CD4-positive, alpha-beta memory T cell (primary cell): ENCODE measurements at regions not wholly inside any gene's neighbourhood (a gene's known extent, or its start where the extent isn't known, plus 50 kb on each side); places are given as distances from the start of the nearest gene placed in this dataset.

Experiments
- CTCF ChIA-PET: fragments of 350-600 bp; sonication (Branson Sonifier 250); formaldehyde crosslinking; loops from one replicate; lab custom pipeline; 2021; ENCODE audit warnings: inconsistent platforms; ENCODE audit not compliant: partially characterized antibody; lab: Charles Lee
- POLR2A ChIA-PET: fragments of 350-600 bp; sonication (Branson Sonifier 250); formaldehyde crosslinking; loops from one replicate; lab custom pipeline; 2021; ENCODE audit not compliant: partially characterized antibody; lab: Charles Lee
- DNase-seq, 5 donors: peaks; one replicate each; pipeline versions ENCODE4 v3.0.0 to v3.0.0-alpha.2; 2020 to 2022; ENCODE audit warnings: mixed read lengths in 1 of 5
- H3K27ac ChIP-seq: one replicate; pipeline ENCODE4 v1.7.0; 2013; ENCODE audit warnings: low read depth, low read length
- H3K27me3 ChIP-seq: 2 replicates; pipeline ENCODE4 v1.7.0; 2013; ENCODE audit warnings: mild to moderate bottlenecking, low read length, moderate library complexity; ENCODE audit not compliant: insufficient read depth
- H3K36me3 ChIP-seq: 2 replicates; pipeline ENCODE4 v1.7.0; 2013; ENCODE audit warnings: mild to moderate bottlenecking, low read length, moderate library complexity; ENCODE audit not compliant: insufficient read depth
- H3K4me1 ChIP-seq: 2 replicates; pipeline ENCODE4 v1.7.0; 2013; ENCODE audit warnings: mild to moderate bottlenecking, low read length, moderate library complexity; ENCODE audit not compliant: insufficient read depth
- H3K4me3 ChIP-seq, 2 donors: one replicate each; pipeline ENCODE4 v1.7.0; 2013; ENCODE audit warnings: low read length in 2 of 2, mild to moderate bottlenecking in 1 of 2
- H3K9me3 ChIP-seq, 2 donors: one replicate each; pipeline ENCODE4 v1.7.0; 2013; ENCODE audit warnings: low read length in 2 of 2, control low read depth in 1 of 2; ENCODE audit not compliant: control insufficient read depth in 1 of 2
- H3K27ac Mint-ChIP-seq, 7 donors: one replicate each; pipeline ENCODE4 v1.8.0; 2020 to 2021; ENCODE audit warnings: mixed read lengths in 7 of 7, mild to moderate bottlenecking in 6 of 7, inconsistent platforms in 3 of 7, moderate library complexity in 3 of 7
- H3K27me3 Mint-ChIP-seq, 2 donors: one replicate each; pipeline ENCODE4 v1.8.0; 2020 to 2021; ENCODE audit warnings: mixed read lengths in 2 of 2
- H3K36me3 Mint-ChIP-seq, 2 donors: one replicate each; pipeline ENCODE4 v1.8.0; 2020 to 2021; ENCODE audit warnings: mixed read lengths in 2 of 2, inconsistent platforms in 1 of 2, mild to moderate bottlenecking in 1 of 2
- H3K4me1 Mint-ChIP-seq, 4 donors: one replicate each; pipeline ENCODE4 v1.8.0; 2020 to 2021; ENCODE audit warnings: mixed read lengths in 4 of 4, mild to moderate bottlenecking in 1 of 4
- H3K4me3 Mint-ChIP-seq, 8 donors: one replicate each; pipeline ENCODE4 v1.8.0; 2020 to 2021; ENCODE audit warnings: mixed read lengths in 8 of 8, mild to moderate bottlenecking in 7 of 8, moderate library complexity in 6 of 8, inconsistent platforms in 3 of 8
- H3K9me3 Mint-ChIP-seq, 8 donors: one replicate each; pipeline ENCODE4 v1.8.0; 2020 to 2021; ENCODE audit warnings: mixed read lengths in 8 of 8, mild to moderate bottlenecking in 5 of 8, inconsistent platforms in 3 of 8, moderate library complexity in 1 of 8
- intact Hi-C: fragments of 100-400 bp; cut with micrococcal nuclease; formaldehyde crosslinking; loops from one replicate; pipeline ENCODE4 v1.15.1; 2023

DNA sequence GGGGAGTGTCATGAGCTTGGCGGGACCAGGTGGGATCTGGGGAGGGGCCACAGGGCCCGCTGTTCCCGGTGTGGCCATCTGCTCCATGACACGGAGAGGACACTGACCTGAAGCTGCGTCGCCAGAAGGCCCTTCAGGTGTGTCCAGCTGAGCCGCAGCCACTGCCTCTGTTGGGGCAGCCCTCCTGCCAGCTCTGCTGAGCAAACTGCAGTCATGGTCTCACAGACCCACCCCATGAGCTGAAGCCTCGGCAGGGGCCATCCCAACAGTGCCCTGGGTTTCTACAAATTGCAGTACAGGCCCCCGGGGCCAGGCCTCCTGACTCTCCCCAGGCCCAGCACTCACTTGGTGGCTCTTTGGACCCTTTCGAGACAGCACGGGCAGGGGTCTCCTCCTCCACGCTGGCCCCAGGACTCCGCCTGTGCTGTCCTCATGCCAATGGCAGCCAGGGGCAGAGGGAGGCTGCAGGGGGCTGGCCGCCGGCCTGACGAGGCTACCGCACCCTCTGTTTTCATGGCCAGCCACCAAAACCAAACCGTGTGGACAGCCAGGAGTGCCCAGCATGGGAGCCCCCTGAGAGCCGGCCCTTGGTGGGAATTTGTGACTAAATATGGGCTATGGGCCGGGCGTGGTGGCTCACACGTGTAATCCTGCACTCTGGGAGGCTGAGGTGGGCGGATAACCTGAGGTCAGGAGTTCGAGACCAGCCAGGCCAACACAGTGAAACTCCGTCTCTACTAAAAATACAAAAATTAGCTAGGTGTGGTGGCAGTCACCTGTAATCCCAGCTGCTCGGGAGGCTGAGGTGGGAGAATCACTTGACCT is 175.2 kb upstream of the SALL3 start:
- Mint-ChIP-seq H3K36me3 (no peaks in the 10 kb centered on the region), H3K4me1 (no peaks in the 10 kb centered on the region), H3K27ac (no peak overlapping the region), H3K4me3 (no peak overlapping the region), H3K9me3 (peaks cover 0 to 2% (median 0%) of the 10 kb centered on the region in 8 donors), H3K27me3 (peaks cover 0 to 3% of the 10 kb centered on the region in 2 donors)
- ChIA-PET CTCF (no interaction called here), POLR2A (no interaction called here)
- no peak for DNase-seq
- intact Hi-C loops: no loop called here
- no peaks in the 10 kb centered on the region for H3K36me3 ChIP-seq
- H3K4me1 ChIP-seq: no peaks in the 10 kb centered on the region
- no peaks in the 10 kb centered on the region for H3K9me3 ChIP-seq
- H3K27ac ChIP-seq: no peak overlapping the region
- H3K4me3 ChIP-seq: no peak overlapping the region
- no peaks in the 10 kb centered on the region for H3K27me3 ChIP-seq

DNA sequence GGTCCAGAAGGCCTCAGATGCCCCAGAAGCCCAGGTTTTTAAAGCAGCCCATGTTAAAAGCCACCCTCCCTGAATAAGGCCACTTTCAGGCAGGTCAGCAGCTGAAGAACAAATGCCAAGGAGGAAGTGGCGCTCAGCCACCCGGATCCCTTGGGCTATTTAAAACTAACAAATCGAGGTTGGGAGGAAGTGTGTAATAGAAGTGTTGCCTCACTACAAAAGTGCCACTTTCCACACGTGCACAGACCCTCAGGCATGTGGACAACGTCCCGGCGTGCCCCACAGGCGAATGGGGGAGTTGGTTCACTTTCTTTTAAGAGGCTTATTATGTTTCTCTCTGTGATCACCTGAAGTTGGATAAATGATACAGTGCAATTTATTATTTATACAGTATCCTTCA is 173.8 kb upstream of the SALL3 start:
- Histone ChIP-seq H3K4me1 (no peaks in the 10 kb centered on the region), H3K9me3 (no peaks in the 10 kb centered on the region), H3K36me3 (no peaks in the 10 kb centered on the region), H3K27me3 (no peaks in the 10 kb centered on the region), H3K27ac (no peak overlapping the region), H3K4me3 (no peak overlapping the region)
- Mint-ChIP-seq H3K27me3 (peaks cover 0 to 3% of the 10 kb centered on the region in 2 donors), H3K27ac (no peak overlapping the region), H3K4me1 (no peaks in the 10 kb centered on the region), H3K36me3 (no peaks in the 10 kb centered on the region), H3K9me3 (peaks cover 0 to 5% (median 1%) of the 10 kb centered on the region in 8 donors), H3K4me3 (no peak overlapping the region)
- DNase-seq: no peak
- intact Hi-C loops: no loop called here
- ChIA-PET POLR2A (no interaction called here), CTCF (no interaction called here)

DNA sequence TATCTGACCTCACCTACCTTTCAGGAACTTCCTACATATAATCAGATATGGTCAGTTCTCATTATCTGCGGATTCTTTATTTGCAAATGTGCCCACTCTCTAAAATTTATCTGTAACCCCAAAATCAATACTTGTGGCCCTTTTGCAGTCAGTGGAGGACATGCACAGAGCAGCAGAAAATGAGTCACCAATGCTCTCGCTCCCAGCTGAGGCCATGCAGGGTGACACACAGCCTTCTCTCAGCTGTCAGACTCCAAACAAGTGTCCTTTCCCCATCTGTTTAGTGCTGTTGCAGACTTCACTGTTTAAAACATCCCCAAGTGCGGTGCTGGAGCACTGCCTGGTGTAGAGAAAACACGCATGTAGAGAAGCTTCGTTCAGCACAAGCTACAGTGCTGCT is 171.9 kb upstream of the SALL3 start:
- ChIA-PET CTCF (no interaction called here), POLR2A (no interaction called here)
- Histone ChIP-seq H3K4me3 (no peak overlapping the region), H3K9me3 (no peaks in the 10 kb centered on the region), H3K4me1 (no peaks in the 10 kb centered on the region), H3K27ac (no peak overlapping the region), H3K36me3 (no peaks in the 10 kb centered on the region), H3K27me3 (no peaks in the 10 kb centered on the region)
- no peak overlapping the region for H3K4me3 Mint-ChIP-seq
- H3K27ac Mint-ChIP-seq: no peak overlapping the region
- DNase-seq: no peak
- H3K9me3 Mint-ChIP-seq: peaks cover 0 to 5% (median 2%) of the 10 kb centered on the region in 8 donors
- H3K36me3 Mint-ChIP-seq: no peaks in the 10 kb centered on the region
- peaks cover 0 to 3% of the 10 kb centered on the region in 2 donors for H3K27me3 Mint-ChIP-seq
- intact Hi-C loops: no loop called here
- H3K4me1 Mint-ChIP-seq: no peaks in the 10 kb centered on the region

- intact Hi-C loops: no loop called here
- no peak for DNase-seq
- Mint-ChIP-seq H3K4me3 (no peak overlapping the region), H3K27me3 (peaks cover 3 to 8% of the 10 kb centered on the region in 2 donors), H3K9me3 (peaks cover 0 to 5% (median 2%) of the 10 kb centered on the region in 8 donors), H3K36me3 (no peaks in the 10 kb centered on the region), H3K27ac (no peak overlapping the region), H3K4me1 (no peaks in the 10 kb centered on the region)
- H3K4me1 ChIP-seq: no peaks in the 10 kb centered on the region
- ChIA-PET CTCF (no interaction called here), POLR2A (no interaction called here)
- H3K27me3 ChIP-seq: no peaks in the 10 kb centered on the region
- H3K4me3 ChIP-seq: no peak overlapping the region
- H3K36me3 ChIP-seq: no peaks in the 10 kb centered on the region
- H3K9me3 ChIP-seq: no peaks in the 10 kb centered on the region
- H3K27ac ChIP-seq: no peak overlapping the region
These were observed 169.8 kb upstream of the SALL3 start for GRCh38 chr18:78809845-78810244.

GRCh38 chr18:78810706-78811105 is 168.9 kb upstream of the SALL3 start:
- no peaks in the 10 kb centered on the region for H3K4me1 Mint-ChIP-seq
- Histone ChIP-seq H3K4me3 (no peak overlapping the region), H3K27ac (no peak overlapping the region), H3K9me3 (no peaks in the 10 kb centered on the region), H3K4me1 (no peaks in the 10 kb centered on the region), H3K36me3 (no peaks in the 10 kb centered on the region), H3K27me3 (no peaks in the 10 kb centered on the region)
- peaks cover 0 to 5% (median 2%) of the 10 kb centered on the region in 8 donors for H3K9me3 Mint-ChIP-seq
- intact Hi-C loops: no loop called here
- CTCF ChIA-PET: no interaction called here
- POLR2A ChIA-PET: no interaction called here
- H3K4me3 Mint-ChIP-seq: no peak overlapping the region
- peaks cover 3 to 8% of the 10 kb centered on the region in 2 donors for H3K27me3 Mint-ChIP-seq
- DNase-seq: no peak
- H3K27ac Mint-ChIP-seq: no peak overlapping the region
- no peaks in the 10 kb centered on the region for H3K36me3 Mint-ChIP-seq

- Histone ChIP-seq H3K9me3 (no peaks in the 10 kb centered on the region), H3K36me3 (no peaks in the 10 kb centered on the region), H3K27ac (no peak overlapping the region), H3K27me3 (no peaks in the 10 kb centered on the region), H3K4me3 (no peak overlapping the region), H3K4me1 (no peaks in the 10 kb centered on the region)
- Mint-ChIP-seq H3K4me3 (no peak overlapping the region), H3K27me3 (peaks cover 3 to 7% of the 10 kb centered on the region in 2 donors), H3K36me3 (no peaks in the 10 kb centered on the region), H3K27ac (no peak overlapping the region), H3K9me3 (peaks cover 0 to 5% (median 2%) of the 10 kb centered on the region in 8 donors), H3K4me1 (peaks cover 0 to 1% (median 0%) of the 10 kb centered on the region in 4 donors)
- ChIA-PET POLR2A (no interaction called here), CTCF (no interaction called here)
- no peak for DNase-seq
- intact Hi-C loops: no loop called here
These were observed 167.6 kb upstream of the SALL3 start for GRCh38 chr18:78812067-78812466.

GRCh38 chr18:78813156-78813555 is 166.5 kb upstream of the SALL3 start:
- no peak overlapping the region for H3K4me3 ChIP-seq
- Mint-ChIP-seq H3K4me1 (peaks cover 0 to 1% (median 0%) of the 10 kb centered on the region in 4 donors), H3K36me3 (no peaks in the 10 kb centered on the region), H3K9me3 (peaks cover 0 to 5% (median 1%) of the 10 kb centered on the region in 8 donors), H3K4me3 (no peak overlapping the region), H3K27ac (no peak overlapping the region), H3K27me3 (peaks cover 5 to 7% of the 10 kb centered on the region in 2 donors)
- no peak for DNase-seq
- no peaks in the 10 kb centered on the region for H3K4me1 ChIP-seq
- H3K36me3 ChIP-seq: no peaks in the 10 kb centered on the region
- H3K27ac ChIP-seq: no peak overlapping the region
- H3K27me3 ChIP-seq: no peaks in the 10 kb centered on the region
- POLR2A ChIA-PET: no interaction called here
- intact Hi-C loops: no loop called here
- CTCF ChIA-PET: no interaction called here
- no peaks in the 10 kb centered on the region for H3K9me3 ChIP-seq
